GM23338 (cell line): ENCODE measurements at regions not wholly inside any gene's neighbourhood (a gene's known extent, or its start where the extent isn't known, plus 50 kb on each side); places are given as distances from the start of the nearest gene placed in this dataset.

Experiments
- ATAC-seq: fragments of 200-7000 bp; cut with Tn5 transposase; 3 replicates; pipeline ENCODE4 v1.9.1; 2020
- DNase-seq: peaks from one replicate; pipeline ENCODE4 v3.0.0-alpha.2; 2015; ENCODE audit warnings: low spot score
- H2AFZ ChIP-seq: fragments of 200-600 bp; sonication (generic); 2 replicates; pipeline ENCODE4 v1.8.0; 2016; ENCODE audit warnings: antibody characterized with exemption, mild to moderate bottlenecking, moderate library complexity
- H3F3A ChIP-seq: fragments of 200-600 bp; sonication (generic); replicated peaks from 2 replicates; pipeline ENCODE4 v1.8.0; 2017; ENCODE audit warnings: antibody characterized with exemption, mixed run types, low read depth
- H3K27ac ChIP-seq: fragments of 200-600 bp; sonication (generic); 2 replicates; pipeline ENCODE4 v1.6.1; 2016; ENCODE audit warnings: low read depth
- H3K27me3 ChIP-seq: fragments of 200-600 bp; sonication (generic); 2 replicates; pipeline ENCODE4 v1.8.0; 2016; ENCODE audit warnings: mild to moderate bottlenecking, mixed run types, moderate library complexity; ENCODE audit not compliant: insufficient read depth
- H3K36me3 ChIP-seq: fragments of 200-600 bp; sonication (generic); 2 replicates; pipeline ENCODE4 v1.8.0; 2016; ENCODE audit warnings: mild to moderate bottlenecking; ENCODE audit not compliant: insufficient read depth
- H3K4me1 ChIP-seq: fragments of 200-600 bp; sonication (generic); 2 replicates; pipeline ENCODE4 v1.8.0; 2016; ENCODE audit warnings: mild to moderate bottlenecking, moderate library complexity; ENCODE audit not compliant: insufficient read depth
- H3K4me2 ChIP-seq: fragments of 200-600 bp; sonication (generic); 2 replicates; pipeline ENCODE4 v1.7.1; 2017; ENCODE audit warnings: mixed run types
- H3K4me3 ChIP-seq: fragments of 200-600 bp; sonication (generic); 2 replicates; pipeline ENCODE4 v1.6.1; 2016; ENCODE audit warnings: mixed run types
- H3K79me2 ChIP-seq: fragments of 200-600 bp; sonication (generic); replicated peaks from 2 replicates; pipeline ENCODE4 v1.8.0; 2017; ENCODE audit warnings: mild to moderate bottlenecking; ENCODE audit not compliant: insufficient read depth
- H3K9me2 ChIP-seq: fragments of 200-600 bp; sonication (generic); 2 replicates; pipeline ENCODE4 v1.8.0; 2017; ENCODE audit not compliant: insufficient read depth
- H4K20me1 ChIP-seq: fragments of 200-600 bp; sonication (generic); replicated peaks from 2 replicates; pipeline ENCODE4 v1.8.0; 2017; ENCODE audit warnings: mild to moderate bottlenecking; ENCODE audit not compliant: insufficient read depth
- H3K27ac Mint-ChIP-seq: 2 replicates; pipeline ENCODE4 v1.8.0; 2020; ENCODE audit warnings: inconsistent platforms, mild to moderate bottlenecking, moderate library complexity, mixed read lengths
- H3K27me3 Mint-ChIP-seq: 3 replicates; pipeline ENCODE4 v1.8.0; 2022; ENCODE audit warnings: low read depth, mild to moderate bottlenecking, moderate library complexity, mixed read lengths, inconsistent platforms; ENCODE audit not compliant: insufficient read depth, poor library complexity
- H3K36me3 Mint-ChIP-seq: 3 replicates; pipeline ENCODE4 v1.8.0; 2021; ENCODE audit warnings: low read depth, mild to moderate bottlenecking, inconsistent platforms, moderate library complexity, mixed read lengths
- H3K4me1 Mint-ChIP-seq: 3 replicates; pipeline ENCODE4 v1.8.0; 2020; ENCODE audit warnings: mild to moderate bottlenecking, inconsistent platforms, mixed read lengths
- H3K4me3 Mint-ChIP-seq: 3 replicates; pipeline ENCODE4 v1.8.0; 2021; ENCODE audit warnings: moderate library complexity, mild to moderate bottlenecking, inconsistent platforms, mixed read lengths
- H3K9me3 Mint-ChIP-seq: 3 replicates; pipeline ENCODE4 v1.8.0; 2020; ENCODE audit warnings: moderate library complexity, mild to moderate bottlenecking, inconsistent platforms, mixed read lengths
- CTCF ChIP-seq, 2 experiments: fragments of 200-600 bp in 1 of 2; sonication (generic) in 1 of 2; conservative IDR thresholded peaks; 2 replicates each; pipeline versions ENCODE4 v1.5.1 to v1.6.1; 2016 to 2017; ENCODE audit warnings: antibody characterized with exemption in 2 of 2, low read depth in 2 of 2, mild to moderate bottlenecking in 2 of 2, moderate library complexity in 1 of 2
- EZH2phosphoT487 ChIP-seq: fragments of 200-600 bp; sonication (generic); IDR thresholded peaks from one replicate; pipeline ENCODE4 v1.8.1; 2018; ENCODE audit warnings: antibody characterized with exemption; ENCODE audit not compliant: unreplicated experiment
- NANOG ChIP-seq: IDR thresholded peaks from 2 replicates; pipeline ENCODE4 v1.6.1; 2016; ENCODE audit warnings: antibody characterized with exemption, borderline replicate concordance
- REST ChIP-seq: IDR thresholded peaks from one replicate; pipeline ENCODE4 v1.6.1; 2018; ENCODE audit warnings: antibody characterized with exemption; ENCODE audit not compliant: unreplicated experiment
- STAT1 ChIP-seq: IDR thresholded peaks from one replicate; pipeline ENCODE4 v1.6.1; 2016; ENCODE audit warnings: antibody characterized with exemption; ENCODE audit not compliant: unreplicated experiment
- ZNF462 ChIP-seq: fragments of 250-450 bp; sonication (Bioruptor Pico); IDR thresholded peaks from 2 replicates; pipeline ENCODE4 v1.5.0; 2020; ENCODE audit warnings: mild to moderate bottlenecking, moderate library complexity

- TF ChIP-seq EZH2phosphoT487 (no peak), STAT1 (no peak), REST (no peak), NANOG (no peak)
- DNase-seq (no peak), ATAC-seq (no peak)
- Mint-ChIP-seq H3K4me1 (peaks cover 3% of the 10 kb centered on the region; the same call in 2 of the 3 replicates), H3K27me3 (no peaks in the 10 kb centered on the region), H3K4me3 (no peak overlapping the region), H3K9me3 (peaks cover 4% of the 10 kb centered on the region; the same call in 1 of the 3 replicates), H3K36me3 (peaks cover 2% of the 10 kb centered on the region; the same call in 1 of the 3 replicates), H3K27ac (no peak overlapping the region)
- H2AFZ ChIP-seq, result no peak overlapping the region
- H3K9me2 ChIP-seq, result peaks cover 6% of the 10 kb centered on the region; the same call in 1 of the 2 replicates
- no peak overlapping the region for H3K4me3 ChIP-seq
- H3F3A ChIP-seq, result no peaks in the 10 kb centered on the region
- no peaks in the 10 kb centered on the region for H3K79me2 ChIP-seq
- H4K20me1 ChIP-seq, result no peaks in the 10 kb centered on the region
- H3K4me2 ChIP-seq, result no peak overlapping the region
- no peak overlapping the region for H3K27ac ChIP-seq
- H3K36me3 ChIP-seq, result no peaks in the 10 kb centered on the region
- H3K27me3 ChIP-seq, result no peaks in the 10 kb centered on the region
- peaks cover 3% of the 10 kb centered on the region for H3K4me1 ChIP-seq
Observed at GRCh38 chr4:33453436-33453835, 2733.3 kb downstream of the PCDH7 start.

- Histone ChIP-seq H3F3A (no peaks in the 10 kb centered on the region), H4K20me1 (no peaks in the 10 kb centered on the region), H3K4me1 (no peaks in the 10 kb centered on the region), H3K27me3 (no peaks in the 10 kb centered on the region), H2AFZ (no peak overlapping the region), H3K9me2 (peaks cover 7% of the 10 kb centered on the region; the same call in 1 of the 2 replicates), H3K27ac (no peak overlapping the region), H3K36me3 (no peaks in the 10 kb centered on the region), H3K4me2 (no peak overlapping the region), H3K4me3 (no peak overlapping the region), H3K79me2 (no peaks in the 10 kb centered on the region)
- Mint-ChIP-seq H3K27me3 (no peaks in the 10 kb centered on the region), H3K9me3 (peaks cover 4% of the 10 kb centered on the region; the same call in 1 of the 3 replicates), H3K4me3 (no peak overlapping the region), H3K36me3 (peaks cover 2% of the 10 kb centered on the region; the same call in 1 of the 3 replicates), H3K27ac (no peak overlapping the region), H3K4me1 (no peaks in the 10 kb centered on the region)
- ATAC-seq, result no peak
- no peak for DNase-seq
- TF ChIP-seq ZNF462 (CRISPR knock-in tag) (no peak), CTCF (conservative IDR thresholded peaks at IDR 0.05; ENCODE audit: low read depth in 2 of 2) (no peak), REST (no peak)
Observed at GRCh38 chr4:33453916-33454315, 2733.7 kb downstream of the PCDH7 start.
